ENCODE measurements at regions not wholly inside any gene's neighbourhood (a gene's known extent, or its start where the extent isn't known, plus 50 kb on each side); places are given as distances from the start of the nearest gene placed in this dataset.

DNA sequence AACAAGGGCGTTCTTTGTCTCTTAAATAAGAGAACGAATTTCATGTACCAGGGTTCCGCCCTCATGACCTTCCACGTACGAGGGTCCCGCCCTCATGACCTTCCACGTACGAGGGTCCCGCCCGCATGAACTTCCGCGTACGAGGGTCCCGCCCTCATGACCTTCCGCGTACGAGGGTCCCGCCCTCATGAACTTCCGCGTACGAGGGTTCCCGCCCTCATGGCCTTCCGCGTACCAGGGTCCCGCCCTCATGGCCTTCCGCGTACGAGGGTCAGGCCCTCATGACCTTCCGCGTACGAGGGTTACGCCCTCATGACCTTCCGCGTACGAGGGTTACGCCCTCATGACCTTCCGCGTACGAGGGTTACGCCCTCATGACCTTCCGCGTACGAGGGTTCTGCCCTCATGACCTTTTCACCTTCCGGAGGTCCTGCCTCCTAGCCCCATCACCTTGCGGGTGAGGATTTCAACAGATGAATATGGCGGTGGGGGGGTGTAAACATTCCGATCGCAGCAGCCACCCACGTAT is 273.9 kb upstream of the ADAMTS16 start:
- TF ChIP-seq, protein P1, sequence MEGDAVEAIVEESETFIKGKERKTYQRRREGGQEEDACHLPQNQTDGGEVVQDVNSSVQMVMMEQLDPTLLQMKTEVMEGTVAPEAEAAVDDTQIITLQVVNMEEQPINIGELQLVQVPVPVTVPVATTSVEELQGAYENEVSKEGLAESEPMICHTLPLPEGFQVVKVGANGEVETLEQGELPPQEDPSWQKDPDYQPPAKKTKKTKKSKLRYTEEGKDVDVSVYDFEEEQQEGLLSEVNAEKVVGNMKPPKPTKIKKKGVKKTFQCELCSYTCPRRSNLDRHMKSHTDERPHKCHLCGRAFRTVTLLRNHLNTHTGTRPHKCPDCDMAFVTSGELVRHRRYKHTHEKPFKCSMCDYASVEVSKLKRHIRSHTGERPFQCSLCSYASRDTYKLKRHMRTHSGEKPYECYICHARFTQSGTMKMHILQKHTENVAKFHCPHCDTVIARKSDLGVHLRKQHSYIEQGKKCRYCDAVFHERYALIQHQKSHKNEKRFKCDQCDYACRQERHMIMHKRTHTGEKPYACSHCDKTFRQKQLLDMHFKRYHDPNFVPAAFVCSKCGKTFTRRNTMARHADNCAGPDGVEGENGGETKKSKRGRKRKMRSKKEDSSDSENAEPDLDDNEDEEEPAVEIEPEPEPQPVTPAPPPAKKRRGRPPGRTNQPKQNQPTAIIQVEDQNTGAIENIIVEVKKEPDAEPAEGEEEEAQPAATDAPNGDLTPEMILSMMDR (IDR thresholded peaks at IDR 0.05; ENCODE audit: insufficient read depth, low read length), result no peak
- no peak for TF ChIP-seq POLR2AphosphoS5 (IDR thresholded peaks at IDR 0.05; ENCODE audit: low read depth)
